ENCODE measurements at regions not wholly inside any gene's neighbourhood (a gene's known extent, or its start where the extent isn't known, plus 50 kb on each side); places are given as distances from the start of the nearest gene placed in this dataset.

DNA sequence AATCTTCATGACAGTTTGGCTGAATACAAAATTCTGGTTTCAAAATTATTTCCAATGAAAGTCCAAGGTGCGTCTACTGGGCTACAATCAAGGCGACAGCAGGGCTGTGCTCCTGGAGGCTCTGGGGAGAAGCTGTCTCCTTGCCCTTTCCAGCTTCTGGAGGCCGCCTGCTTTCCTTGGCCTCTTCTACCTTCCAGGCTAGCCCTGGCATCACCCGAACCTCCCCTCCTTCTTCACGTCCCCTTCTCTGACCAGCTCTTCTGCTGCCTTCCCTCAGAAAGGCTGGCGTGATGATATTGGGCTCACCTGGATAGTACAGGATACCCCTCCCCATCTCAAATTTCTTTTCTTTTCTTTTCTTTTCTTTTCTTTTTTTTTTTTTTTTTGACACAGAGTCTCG lies 115.5 kb downstream of the KCNF1 start:
- no peak overlapping the region for H3K4me2 ChIP-seq
- no peak overlapping the region for H3K4me3 ChIP-seq
- H3F3A ChIP-seq (ENCODE audit: insufficient read depth, low read depth) = peaks cover 4% of the 10 kb centered on the region
- H3K27ac ChIP-seq = no peak overlapping the region
- DNase-seq = no peak
- ChIA-PET POLR2A (ENCODE audit: unreplicated experiment) (no interaction called here), CTCF (no interaction called here)
- BruUV-seq (replicated peaks) = no TSS peak
- no peak overlapping the region for H2AFZ ChIP-seq
- no peaks in the 10 kb centered on the region for H4K20me1 ChIP-seq (ENCODE audit: insufficient read depth)
- no peaks in the 10 kb centered on the region for H3K9me3 ChIP-seq (ENCODE audit: insufficient read depth, low read depth)
- TF ChIP-seq, protein P1, sequence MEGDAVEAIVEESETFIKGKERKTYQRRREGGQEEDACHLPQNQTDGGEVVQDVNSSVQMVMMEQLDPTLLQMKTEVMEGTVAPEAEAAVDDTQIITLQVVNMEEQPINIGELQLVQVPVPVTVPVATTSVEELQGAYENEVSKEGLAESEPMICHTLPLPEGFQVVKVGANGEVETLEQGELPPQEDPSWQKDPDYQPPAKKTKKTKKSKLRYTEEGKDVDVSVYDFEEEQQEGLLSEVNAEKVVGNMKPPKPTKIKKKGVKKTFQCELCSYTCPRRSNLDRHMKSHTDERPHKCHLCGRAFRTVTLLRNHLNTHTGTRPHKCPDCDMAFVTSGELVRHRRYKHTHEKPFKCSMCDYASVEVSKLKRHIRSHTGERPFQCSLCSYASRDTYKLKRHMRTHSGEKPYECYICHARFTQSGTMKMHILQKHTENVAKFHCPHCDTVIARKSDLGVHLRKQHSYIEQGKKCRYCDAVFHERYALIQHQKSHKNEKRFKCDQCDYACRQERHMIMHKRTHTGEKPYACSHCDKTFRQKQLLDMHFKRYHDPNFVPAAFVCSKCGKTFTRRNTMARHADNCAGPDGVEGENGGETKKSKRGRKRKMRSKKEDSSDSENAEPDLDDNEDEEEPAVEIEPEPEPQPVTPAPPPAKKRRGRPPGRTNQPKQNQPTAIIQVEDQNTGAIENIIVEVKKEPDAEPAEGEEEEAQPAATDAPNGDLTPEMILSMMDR (conservative IDR thresholded peaks at IDR 0.05) = no peak
- no peak for TF ChIP-seq EZH2 (IDR thresholded peaks at IDR 0.05; ENCODE audit: low read depth)
- no peaks in the 10 kb centered on the region for H3K27me3 ChIP-seq (ENCODE audit: insufficient read depth, low read depth)
- no peaks in the 10 kb centered on the region for H3K9me2 ChIP-seq (ENCODE audit: insufficient read depth)
- intact Hi-C loops (cut with micrococcal nuclease; ENCODE audit: unreplicated experiment) = loop anchor here (5.0 kb wide), 1 partner anchor 190 kb away; no protein-coding TSS in a partner anchor
- no peaks in the 10 kb centered on the region for H3K36me3 ChIP-seq (ENCODE audit: low read depth)
- no peaks in the 10 kb centered on the region for H3K79me2 ChIP-seq (ENCODE audit: low read depth)
- peaks cover 22% of the 10 kb centered on the region for H3K4me1 ChIP-seq (replicated peaks; ENCODE audit: insufficient read depth)

DNA sequence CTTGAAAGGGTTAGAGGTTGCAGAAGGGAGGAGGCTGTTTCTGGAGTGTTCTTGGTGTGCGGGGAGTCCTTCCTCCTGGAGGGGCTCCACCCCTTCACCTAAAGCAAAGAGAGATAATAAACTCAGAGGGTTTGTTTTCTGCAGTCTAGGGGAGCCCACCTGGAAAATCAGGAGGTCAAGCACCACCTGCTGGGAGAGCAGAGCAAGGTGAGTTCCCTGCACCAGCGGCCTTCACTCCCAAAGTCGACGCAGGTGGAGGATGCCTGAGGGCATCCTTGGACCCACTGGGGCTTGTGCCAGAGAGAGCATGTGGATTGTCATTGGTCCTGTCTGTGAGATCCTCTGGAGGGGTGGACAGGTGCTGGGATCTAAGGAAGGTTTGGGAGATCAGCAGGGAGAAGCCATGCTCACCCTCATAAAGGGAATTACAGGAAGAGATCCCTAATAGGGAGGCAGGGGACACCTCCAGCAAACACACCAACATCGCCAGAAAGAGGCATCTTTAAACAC lies 116.7 kb downstream of the KCNF1 start:
- peaks cover 11% of the 10 kb centered on the region for H3K4me1 ChIP-seq (replicated peaks; ENCODE audit: insufficient read depth)
- H3K4me3 ChIP-seq = no peak overlapping the region
- H3K4me2 ChIP-seq = no peak overlapping the region
- peaks cover 8% of the 10 kb centered on the region; the same call in 1 of the 2 replicates for H3K9me3 ChIP-seq (ENCODE audit: insufficient read depth, low read depth)
- intact Hi-C loops (cut with micrococcal nuclease; ENCODE audit: unreplicated experiment) = loop anchor here (5.0 kb wide), 1 partner anchor 191 kb away; no protein-coding TSS in a partner anchor
- H3K27ac ChIP-seq = no peak overlapping the region
- no peaks in the 10 kb centered on the region for H3F3A ChIP-seq (ENCODE audit: insufficient read depth, low read depth)
- no peak for TF ChIP-seq EZH2 (IDR thresholded peaks at IDR 0.05; ENCODE audit: low read depth)
- TF ChIP-seq, protein P1 (conservative IDR thresholded peaks at IDR 0.05) = no peak
- POLR2A ChIA-PET (ENCODE audit: unreplicated experiment) = no interaction called here
- H3K9me2 ChIP-seq (ENCODE audit: insufficient read depth) = no peaks in the 10 kb centered on the region
- CTCF ChIA-PET = no interaction called here
- no peak overlapping the region for H2AFZ ChIP-seq
- no peaks in the 10 kb centered on the region for H3K79me2 ChIP-seq (ENCODE audit: low read depth)
- no peaks in the 10 kb centered on the region for H3K27me3 ChIP-seq (ENCODE audit: insufficient read depth, low read depth)
- no peaks in the 10 kb centered on the region for H3K36me3 ChIP-seq (ENCODE audit: low read depth)
- DNase-seq = no peak
- H4K20me1 ChIP-seq (ENCODE audit: insufficient read depth) = no peaks in the 10 kb centered on the region
- BruUV-seq (replicated peaks) = no TSS peak

DNA sequence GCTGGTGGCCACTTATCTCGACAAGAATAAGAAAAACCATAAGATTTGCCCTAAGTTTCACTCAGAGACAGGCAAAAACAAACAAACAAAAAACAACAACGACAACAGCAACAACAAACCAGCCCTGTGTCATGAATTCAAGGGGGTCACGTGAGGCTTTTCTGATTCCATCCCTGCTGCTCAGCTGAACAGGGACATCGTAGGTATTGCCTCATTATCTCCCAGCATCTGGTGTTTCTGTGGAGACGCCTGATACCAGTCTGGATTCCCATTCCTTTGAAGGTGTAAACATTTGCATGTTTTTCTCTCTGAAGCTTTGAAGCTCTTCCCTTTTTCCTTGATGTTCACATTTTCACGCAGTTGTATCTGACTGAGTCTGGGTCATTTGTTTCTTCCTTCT lies 117.4 kb downstream of the KCNF1 start:
- no peak for DNase-seq
- intact Hi-C loops (cut with micrococcal nuclease; ENCODE audit: unreplicated experiment) = loop anchor here (5.0 kb wide), 1 partner anchor 192 kb away; no protein-coding TSS in a partner anchor
- POLR2A ChIA-PET (ENCODE audit: unreplicated experiment) = no interaction called here

More for the DNA sequence above, 117.4 kb downstream of the KCNF1 start:
- Histone ChIP-seq H4K20me1 (ENCODE audit: insufficient read depth) (no peaks in the 10 kb centered on the region), H3K4me2 (no peak overlapping the region), H3F3A (ENCODE audit: insufficient read depth, low read depth) (no peaks in the 10 kb centered on the region), H3K27ac (no peak overlapping the region), H3K9me2 (ENCODE audit: insufficient read depth) (no peaks in the 10 kb centered on the region), H3K36me3 (ENCODE audit: low read depth) (no peaks in the 10 kb centered on the region), H2AFZ (no peak overlapping the region), H3K4me3 (no peak overlapping the region), H3K4me1 (replicated peaks; ENCODE audit: insufficient read depth) (peaks cover 4% of the 10 kb centered on the region; the same call in 1 of the 2 replicates), H3K9me3 (ENCODE audit: insufficient read depth, low read depth) (peaks cover 8% of the 10 kb centered on the region; the same call in 1 of the 2 replicates), H3K27me3 (ENCODE audit: insufficient read depth, low read depth) (no peaks in the 10 kb centered on the region), H3K79me2 (ENCODE audit: low read depth) (no peaks in the 10 kb centered on the region)
- TF ChIP-seq, protein P1 (conservative IDR thresholded peaks at IDR 0.05) = no peak
- no peak for TF ChIP-seq EZH2 (IDR thresholded peaks at IDR 0.05; ENCODE audit: low read depth)
- no TSS peak for BruUV-seq (replicated peaks)
- CTCF ChIA-PET = no interaction called here
